GM12875 (cell line): ENCODE measurements at regions not wholly inside any gene's neighbourhood (a gene's known extent, or its start where the extent isn't known, plus 50 kb on each side); places are given as distances from the start of the nearest gene placed in this dataset.

Experiments
- H3K4me3 ChIP-seq: one replicate; pipeline ENCODE4 v1.5.1; 2011; ENCODE audit warnings: low read depth, low read length, control low read depth
- TF ChIP-seq, protein P1 (sequence below): IDR thresholded peaks from 2 replicates; pipeline ENCODE4 v1.5.1; 2011; ENCODE audit warnings: low read depth, mild to moderate bottlenecking, control low read depth, inconsistent platforms, low read length, moderate library complexity, borderline replicate concordance; ENCODE audit not compliant: insufficient read depth

DNA sequence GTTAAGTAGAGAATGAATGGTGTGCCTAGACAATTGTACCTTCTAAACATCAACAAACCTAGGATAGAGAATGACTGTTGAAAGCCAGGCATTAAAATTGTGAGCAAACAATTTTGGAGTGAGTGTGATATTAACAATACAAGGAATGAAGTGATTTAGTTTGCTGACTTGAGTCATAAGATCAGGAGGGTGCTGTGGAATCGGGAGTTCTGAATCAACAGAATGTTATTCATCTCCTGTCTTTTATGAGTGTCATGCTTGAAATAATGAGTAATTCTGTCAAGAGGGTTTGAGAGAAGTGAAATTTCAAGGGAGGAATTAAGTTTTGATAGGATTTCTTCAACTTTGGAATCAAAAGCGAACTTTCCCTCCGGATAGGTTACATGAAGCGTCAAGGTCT is 214.4 kb upstream of the DSEL start:
- H3K4me3 ChIP-seq: no peak overlapping the region
- TF ChIP-seq, protein P1, sequence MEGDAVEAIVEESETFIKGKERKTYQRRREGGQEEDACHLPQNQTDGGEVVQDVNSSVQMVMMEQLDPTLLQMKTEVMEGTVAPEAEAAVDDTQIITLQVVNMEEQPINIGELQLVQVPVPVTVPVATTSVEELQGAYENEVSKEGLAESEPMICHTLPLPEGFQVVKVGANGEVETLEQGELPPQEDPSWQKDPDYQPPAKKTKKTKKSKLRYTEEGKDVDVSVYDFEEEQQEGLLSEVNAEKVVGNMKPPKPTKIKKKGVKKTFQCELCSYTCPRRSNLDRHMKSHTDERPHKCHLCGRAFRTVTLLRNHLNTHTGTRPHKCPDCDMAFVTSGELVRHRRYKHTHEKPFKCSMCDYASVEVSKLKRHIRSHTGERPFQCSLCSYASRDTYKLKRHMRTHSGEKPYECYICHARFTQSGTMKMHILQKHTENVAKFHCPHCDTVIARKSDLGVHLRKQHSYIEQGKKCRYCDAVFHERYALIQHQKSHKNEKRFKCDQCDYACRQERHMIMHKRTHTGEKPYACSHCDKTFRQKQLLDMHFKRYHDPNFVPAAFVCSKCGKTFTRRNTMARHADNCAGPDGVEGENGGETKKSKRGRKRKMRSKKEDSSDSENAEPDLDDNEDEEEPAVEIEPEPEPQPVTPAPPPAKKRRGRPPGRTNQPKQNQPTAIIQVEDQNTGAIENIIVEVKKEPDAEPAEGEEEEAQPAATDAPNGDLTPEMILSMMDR: no peak

DNA sequence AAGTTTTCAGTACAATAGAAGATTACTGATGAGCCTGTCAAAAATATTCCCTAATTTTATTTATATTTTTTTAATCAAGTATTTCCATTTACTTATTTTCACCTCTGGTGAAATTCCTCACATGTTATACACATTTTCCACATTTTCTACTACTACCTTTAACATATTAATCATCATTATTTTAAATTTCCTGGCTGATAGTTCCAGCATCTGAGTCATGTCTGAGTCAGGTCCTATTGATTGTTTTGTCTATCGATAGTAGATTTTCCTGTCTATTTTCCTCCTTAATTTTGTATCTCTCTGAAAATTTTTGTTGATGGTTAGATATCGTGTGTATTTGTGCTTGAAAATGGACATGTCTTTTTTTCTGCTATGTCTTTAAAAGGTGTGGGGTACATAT is 211.8 kb upstream of the DSEL start:
- TF ChIP-seq, protein P1: no peak
- H3K4me3 ChIP-seq: no peak overlapping the region

DNA sequence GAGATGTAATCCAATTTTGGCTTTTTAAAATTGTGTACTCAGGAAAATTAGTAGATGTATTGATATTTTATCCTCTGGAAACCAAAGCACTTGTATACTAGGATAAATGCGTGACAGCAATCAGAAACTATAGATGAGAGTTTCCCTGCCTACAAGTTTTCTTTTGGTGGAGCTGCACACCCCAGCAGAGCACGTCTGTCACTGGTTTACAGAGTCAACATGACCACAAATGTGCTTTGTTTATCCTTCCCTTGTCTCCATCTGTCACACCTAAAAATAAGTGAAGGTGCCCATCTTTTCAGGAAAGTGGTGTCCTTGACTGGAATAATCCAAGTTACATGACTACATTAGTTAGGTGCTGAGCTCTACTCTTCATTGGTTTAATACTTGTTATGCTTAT is 210.4 kb upstream of the DSEL start:
- no peak overlapping the region for H3K4me3 ChIP-seq
- TF ChIP-seq, protein P1: no peak

DNA sequence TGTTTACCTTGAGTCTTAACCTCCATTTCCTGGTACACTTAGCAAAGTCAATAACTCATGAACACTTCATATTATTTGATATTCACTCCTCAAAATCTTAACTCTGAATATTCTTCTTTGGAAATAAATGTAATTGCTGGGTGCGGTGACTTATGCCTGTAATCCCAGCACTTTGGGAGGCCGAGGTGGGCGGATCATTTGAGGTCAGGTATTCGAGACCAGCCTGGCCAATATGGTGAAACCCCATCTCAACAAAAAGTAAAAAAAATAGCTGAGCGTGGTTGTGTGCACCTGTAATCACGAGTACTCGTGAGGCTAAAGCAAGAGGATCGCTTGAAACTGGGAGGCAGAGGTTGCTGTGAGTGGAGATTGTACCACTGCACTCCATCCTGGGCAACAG is 201.3 kb upstream of the DSEL start:
- H3K4me3 ChIP-seq: no peak overlapping the region
- TF ChIP-seq, protein P1: no peak

DNA sequence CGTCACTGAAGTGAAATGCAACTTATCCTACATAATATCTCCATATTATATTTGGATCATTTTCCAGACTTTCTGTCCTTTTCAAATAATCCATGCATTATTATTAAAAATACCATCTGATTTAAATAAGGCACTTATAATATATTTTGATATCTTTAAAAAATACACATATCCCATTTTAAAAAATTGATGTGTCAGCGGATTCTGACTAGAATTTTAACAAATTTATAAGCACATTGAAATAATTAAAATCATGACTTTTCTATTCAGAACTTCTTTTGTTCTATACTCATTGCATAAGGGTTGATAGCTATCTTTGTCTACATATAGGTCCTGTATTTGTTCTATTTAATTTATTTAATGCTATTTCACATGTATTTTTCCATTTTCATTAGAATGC is 199.0 kb upstream of the DSEL start:
- no peak overlapping the region for H3K4me3 ChIP-seq
- TF ChIP-seq, protein P1: no peak

DNA sequence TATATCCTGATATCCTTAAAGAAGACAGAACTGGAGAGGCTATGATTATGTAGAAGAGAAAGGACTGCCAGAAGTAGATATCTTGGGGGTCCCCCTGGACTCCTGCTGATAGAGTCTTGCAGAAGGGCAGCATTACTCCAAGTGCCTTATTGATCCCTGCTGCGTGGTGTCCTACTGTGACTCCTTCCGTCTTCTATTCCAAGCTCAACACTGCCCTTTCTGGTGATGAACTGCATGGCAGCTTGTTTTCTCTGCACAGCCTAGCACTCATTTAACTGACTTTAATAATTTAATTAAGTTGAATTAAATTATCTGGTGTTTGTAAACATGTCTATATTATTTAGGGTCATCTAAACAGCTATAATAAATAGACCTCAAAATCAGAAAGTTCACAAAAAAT is 194.1 kb upstream of the DSEL start:
- TF ChIP-seq, protein P1: peak; percentile 21; the same call in 1 of the 2 replicates

DNA sequence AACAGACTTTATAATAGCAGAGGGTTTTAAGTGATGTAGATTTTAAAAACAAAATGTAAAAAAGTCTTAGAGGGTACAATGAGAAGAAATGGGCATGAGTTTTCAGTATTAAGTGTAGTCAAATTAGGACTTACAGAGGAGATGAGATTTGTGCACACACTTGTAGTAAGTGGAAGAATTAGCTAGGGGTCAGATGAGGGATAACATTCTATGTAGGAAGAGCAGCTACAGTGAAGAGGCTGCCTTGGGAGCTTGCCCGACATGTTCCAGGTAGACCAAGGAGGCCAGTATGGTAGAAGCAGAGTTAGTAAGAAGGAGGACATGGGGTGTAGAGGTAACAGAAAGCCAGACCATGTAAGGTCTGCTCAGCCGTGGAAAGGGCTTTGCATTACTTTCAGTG is 189.2 kb upstream of the DSEL start:
- TF ChIP-seq, protein P1: no peak
- H3K4me3 ChIP-seq: no peak overlapping the region

More for the DNA sequence above, 194.1 kb upstream of the DSEL start:
- no peak overlapping the region for H3K4me3 ChIP-seq
